ENCODE measurements at regions not wholly inside any gene's neighbourhood (a gene's known extent, or its start where the extent isn't known, plus 50 kb on each side); places are given as distances from the start of the nearest gene placed in this dataset.

DNA sequence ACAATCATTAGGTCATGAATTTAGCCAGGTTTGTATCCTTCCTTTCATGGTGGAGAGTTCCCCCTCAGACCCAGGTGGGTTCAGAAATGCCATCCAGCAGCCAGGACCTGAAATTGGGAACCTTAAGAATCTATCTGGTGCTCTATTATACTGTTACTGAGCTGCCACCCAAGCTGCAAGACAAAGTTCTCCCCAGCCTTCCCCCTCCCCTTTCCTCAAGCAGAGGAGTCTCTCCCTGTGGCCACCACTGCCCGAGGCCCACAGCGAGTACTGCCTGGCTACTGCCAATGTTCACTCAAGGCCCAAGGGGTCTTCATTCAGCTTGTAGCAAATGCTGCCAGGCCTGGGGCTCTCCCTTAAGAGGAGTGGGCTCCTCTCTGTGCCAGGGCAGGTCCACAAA is 133.8 kb downstream of the TMEM38B start:
- no peak for DNase-seq

DNA sequence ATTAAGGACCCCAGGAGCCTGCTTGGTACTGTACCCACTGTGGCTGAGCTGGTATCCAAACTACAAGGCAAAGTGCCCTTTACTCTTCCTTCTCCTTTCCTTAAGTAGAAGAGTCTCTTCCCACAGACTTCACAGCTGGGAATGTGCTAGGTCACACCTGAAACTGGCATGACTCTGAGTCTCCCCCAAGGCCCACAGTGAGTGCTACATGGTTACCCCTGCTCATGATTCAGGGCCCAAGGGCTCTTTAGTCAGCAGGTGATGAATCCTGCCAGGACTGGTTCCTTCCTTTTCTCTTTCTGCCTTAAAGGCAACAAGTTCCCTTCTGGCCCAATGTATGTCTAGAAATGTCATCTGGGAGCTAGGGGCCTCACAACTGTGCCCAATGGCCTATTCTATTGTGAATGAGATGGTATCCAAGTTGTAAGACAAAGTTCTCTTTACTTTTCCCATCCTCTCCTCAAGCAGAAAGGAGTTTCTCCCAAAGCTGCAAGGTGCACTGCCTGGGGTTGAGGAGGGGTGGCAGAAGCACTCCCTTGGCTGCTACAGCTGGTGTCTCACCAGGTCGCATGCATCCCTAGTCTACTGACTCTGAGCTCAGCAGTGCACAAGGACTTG is 134.4 kb downstream of the TMEM38B start:
- DNase-seq, result no peak

DNA sequence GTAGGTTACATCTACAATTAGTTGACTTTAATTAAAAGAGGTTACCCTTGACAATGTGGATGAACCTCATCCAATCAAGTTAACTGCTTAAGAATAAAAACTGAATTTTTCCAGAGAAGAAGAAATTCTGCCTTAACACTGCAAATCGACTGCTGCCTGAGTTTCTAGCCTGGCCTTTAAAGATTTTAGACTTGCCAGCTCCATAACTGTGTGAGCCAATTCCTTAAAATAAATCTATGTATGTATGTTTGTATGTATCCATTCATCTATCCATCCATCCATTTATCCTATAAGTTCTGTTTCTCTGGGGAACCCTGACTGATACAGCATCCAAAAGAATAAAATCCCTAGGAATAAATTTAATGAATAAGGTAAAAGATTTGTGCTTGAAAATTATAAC is 136.1 kb downstream of the TMEM38B start:
- DNase-seq, result no peak

- DNase-seq, result no peak
Observed at GRCh38 chr9:105832096-105832710, 137.9 kb downstream of the TMEM38B start.

DNA sequence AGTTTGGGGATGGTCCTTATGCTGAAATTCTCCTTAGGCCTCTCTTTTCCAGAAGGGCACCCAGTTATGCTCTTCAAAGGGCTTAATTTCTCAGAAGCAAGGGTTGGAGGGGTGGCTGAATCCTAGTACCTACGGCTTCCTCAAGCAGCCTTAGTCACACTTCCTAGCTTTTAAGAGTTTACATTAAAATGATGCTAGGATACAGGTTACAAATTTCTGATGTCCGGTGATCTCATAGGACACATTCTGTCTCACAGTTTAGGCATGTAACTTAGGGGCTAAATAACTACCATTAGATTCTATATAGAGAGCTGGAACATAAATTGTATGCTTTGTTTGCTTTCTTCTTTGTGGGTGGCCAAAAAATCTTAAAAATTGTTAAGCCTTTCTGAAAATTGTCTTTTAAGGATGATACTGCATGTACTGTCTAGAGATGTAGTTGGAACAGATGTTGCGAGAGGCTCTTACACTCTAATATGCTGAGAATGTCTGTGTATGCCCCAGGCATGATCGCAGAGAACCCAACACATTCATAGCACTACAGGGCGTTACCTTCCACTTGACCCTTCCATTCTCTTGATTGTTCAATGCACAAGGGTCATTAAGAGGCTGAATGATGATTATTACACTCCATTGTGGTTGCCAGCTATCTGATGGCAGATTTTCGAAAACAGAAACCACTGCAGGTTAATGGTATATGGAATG is 139.1 kb downstream of the TMEM38B start:
- DNase-seq, result no peak

DNA sequence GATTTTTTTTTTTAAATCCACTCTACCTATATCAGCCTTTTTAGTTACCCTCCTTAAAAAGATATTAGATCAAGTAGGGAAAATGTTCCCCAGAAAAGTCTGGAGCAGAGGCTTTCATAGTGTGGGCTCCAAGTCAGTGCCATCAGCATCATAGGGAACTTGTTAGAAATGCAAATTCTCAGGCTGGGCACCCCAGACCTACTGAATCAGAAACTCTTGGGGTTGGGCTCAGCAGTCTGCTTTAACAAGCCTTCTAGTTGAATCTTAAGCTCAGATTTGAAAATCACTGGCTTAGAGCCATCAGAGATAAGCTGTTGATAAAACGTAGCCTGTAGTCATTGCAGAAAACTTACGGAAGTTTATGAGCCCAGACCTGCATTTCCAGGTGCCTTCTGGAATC is 140.1 kb downstream of the TMEM38B start:
- DNase-seq, result no peak

GRCh38 chr9:105835721-105836120 is 141.4 kb downstream of the TMEM38B start:
- peak; percentile 58 for DNase-seq

GRCh38 chr9:105836936-105837660 is 142.8 kb downstream of the TMEM38B start:
- no peak for DNase-seq

DNA sequence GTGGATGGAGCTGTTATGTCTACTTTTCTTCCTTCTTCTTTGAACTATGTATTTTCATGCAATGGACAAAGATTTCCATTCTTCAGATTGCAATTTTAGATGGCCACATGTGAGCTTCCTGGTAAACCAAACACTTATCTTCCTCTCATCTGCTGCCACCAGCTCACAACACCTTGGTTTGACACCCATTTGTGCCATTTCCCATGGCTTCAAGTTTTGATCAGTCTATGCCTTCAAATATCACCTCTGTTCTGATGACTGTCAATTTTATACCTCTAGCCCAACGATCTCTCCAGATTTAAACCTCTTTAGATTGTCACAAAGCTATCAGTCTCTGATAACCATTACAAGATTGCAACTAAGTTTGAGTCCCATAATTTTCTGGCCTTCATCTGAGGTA is 147.2 kb downstream of the TMEM38B start:
- no peak for DNase-seq

DNA sequence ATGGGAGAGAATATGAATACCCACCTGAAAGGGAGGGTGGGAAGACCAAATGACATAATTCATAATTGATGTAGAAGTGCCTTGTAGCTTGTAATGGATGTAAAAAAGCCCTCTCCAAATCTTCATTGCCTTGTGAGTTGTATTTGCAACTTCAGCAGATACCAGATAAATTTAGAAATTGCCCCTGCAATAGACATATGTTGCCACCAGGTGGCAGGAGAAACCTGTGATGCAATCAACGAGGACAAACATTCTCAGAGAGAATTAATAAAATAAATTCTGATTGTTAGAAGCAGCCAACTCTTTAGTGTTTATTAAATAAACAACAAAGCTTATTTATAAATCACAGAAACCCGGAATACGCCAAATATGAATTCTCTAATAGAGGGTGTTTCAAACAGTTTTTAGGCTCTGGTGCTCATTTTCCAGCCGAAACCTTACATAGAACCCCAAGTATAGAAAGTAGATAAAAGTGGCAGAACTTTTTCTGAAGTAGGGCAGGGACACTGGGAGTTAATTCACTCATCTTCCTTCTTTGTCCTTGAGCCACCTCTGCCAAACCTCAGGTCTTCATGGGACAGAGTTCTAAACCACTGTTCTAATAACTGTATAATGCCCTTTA is 147.8 kb downstream of the TMEM38B start:
- peak; percentile 10 for DNase-seq

DNA sequence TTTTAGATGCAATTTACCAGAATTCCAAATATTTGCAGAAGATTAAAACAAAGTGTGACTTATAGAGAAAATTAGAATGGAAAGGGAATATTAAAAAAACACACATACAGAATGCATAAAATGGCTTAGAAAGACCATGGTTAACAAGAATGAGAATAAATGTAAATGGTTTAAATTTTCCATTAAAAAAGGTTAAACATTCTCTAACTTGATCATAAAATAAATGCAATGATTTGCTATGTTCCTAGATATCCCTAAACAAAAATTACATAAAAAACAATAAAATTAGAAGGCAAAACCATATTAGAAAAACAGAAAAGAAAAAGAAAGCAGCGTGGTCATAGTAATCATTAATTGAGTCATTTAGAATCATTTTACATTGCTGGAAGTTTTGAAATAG is 152.5 kb downstream of the TMEM38B start:
- DNase-seq, result no peak

DNA sequence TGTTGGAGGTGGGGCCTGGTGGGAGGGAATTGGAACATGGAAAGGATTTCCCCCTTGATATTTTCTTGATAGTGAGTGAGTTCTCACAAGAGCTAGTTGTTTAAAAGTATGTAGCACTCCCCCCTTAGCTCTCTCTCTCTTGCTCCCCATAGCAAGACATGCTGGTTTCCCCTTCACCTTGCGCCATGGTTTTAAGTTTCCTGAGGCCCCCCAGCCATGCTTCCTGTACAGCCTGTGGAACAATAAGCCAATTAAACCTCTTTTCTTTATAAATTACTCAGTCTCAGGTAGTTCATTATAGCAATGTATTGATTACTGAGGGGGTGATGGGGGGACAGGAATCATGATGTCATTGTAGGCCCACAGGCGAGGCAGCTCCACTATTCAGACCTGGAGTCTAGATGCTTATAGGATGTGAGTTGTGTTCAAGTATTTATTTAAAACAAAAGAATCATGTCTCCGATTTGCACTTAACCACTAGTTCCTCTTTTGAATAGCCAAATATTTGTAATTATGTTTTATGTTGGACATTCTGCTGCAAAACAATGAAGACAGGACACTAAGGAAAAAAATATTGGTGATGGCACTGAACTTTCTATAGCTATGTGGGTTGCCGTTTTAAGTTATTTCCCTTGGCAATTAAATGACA is 156.6 kb downstream of the TMEM38B start:
- no peak for DNase-seq

DNA sequence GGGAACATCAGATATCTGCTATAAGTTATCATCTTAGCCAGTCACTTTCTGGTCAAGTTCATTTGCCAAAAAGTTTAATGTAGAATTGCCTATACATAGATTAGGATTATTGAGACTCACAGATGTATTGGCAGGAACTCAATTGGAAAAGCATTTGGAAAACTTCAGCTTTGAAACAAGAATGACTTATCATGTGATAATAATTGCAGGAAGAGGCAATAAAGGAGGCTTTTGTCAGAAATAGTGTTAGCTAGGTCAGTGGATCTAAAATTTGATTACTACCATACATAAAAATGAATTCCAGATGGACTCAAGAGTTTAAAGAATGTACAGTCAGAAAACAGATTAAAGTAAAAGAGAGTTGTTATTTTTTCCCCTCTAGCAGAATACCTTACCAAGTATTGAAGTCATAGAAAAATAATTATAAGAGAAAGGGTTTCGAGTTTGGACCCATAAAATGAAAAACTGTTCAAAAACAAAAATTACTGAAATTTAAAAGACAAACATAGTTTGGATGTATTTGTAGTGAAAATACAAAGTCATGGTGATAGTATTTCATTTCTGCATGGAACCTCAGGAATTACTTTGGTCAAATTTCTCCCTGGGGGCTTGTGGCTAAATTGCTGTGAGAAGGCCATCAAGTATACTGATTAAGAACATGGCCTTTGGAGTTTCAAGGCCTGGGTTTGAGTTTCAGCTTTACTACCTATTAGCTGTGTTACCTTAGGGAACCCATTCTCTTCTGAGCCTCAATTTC is 159.9 kb downstream of the TMEM38B start:
- no peak for DNase-seq

DNA sequence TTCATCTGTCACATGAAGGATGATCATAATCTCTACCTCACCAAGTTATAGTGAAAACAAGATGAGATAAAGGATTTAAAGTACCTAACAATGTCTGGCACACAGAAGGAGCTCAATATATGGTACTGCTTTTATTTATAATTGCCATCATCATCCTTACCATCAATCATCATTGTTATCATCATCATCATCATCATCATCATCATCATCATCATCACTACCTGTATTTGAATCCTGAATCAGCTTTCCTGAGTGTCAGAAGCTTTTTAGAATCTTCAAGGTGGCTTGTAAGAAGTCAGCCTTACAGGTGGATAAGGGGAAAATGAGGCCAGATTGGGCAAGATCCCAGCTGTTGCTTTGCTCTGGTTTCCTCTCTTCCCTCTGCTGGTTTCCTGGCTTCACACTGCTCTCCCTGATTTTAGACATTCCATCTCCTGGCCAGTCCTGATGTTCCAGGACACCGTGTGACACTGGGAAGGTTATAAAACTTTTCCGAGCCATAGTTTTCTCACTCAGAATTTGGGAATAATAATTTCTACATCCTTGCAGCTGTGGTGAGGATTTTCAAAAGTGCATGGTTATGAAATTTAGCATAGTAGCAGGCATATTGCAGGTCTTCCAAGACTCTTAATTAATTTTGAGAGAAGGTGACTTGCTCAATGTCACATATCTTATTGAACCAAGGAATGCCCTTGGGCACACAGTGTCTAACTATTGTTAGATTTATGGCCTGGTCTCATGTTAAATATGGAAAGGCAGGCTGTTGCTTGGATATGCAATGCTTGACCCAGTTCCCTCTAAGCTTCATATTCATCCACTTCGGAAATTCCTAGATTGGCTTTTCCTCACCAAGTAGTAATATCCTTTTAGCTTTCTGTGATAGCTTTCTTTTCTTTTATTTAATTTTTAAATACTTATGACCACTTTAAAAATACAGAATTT is 160.7 kb downstream of the TMEM38B start:
- DNase-seq, result no peak

DNA sequence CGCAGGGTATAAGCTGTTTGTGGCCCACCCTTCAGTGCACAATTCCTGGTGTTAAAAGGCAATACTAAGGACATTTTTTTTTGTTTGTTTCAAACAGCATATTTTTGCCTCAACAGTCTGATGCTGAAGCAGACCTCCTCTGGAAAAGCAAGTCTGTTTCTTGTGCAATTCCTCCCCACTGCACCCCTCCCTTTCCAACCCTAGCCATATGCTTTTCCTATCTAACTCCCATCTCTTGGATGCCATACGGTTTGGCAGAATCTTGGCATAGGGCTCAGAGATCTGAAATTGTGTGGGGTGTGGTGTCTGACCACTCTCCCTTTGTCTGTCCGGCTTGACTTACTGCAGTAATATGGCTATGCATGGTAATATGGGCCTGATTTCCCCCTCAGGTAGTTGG is 161.6 kb downstream of the TMEM38B start:
- no peak for DNase-seq

- no peak for DNase-seq
Observed at GRCh38 chr9:105858006-105858690, 163.8 kb downstream of the TMEM38B start.

DNA sequence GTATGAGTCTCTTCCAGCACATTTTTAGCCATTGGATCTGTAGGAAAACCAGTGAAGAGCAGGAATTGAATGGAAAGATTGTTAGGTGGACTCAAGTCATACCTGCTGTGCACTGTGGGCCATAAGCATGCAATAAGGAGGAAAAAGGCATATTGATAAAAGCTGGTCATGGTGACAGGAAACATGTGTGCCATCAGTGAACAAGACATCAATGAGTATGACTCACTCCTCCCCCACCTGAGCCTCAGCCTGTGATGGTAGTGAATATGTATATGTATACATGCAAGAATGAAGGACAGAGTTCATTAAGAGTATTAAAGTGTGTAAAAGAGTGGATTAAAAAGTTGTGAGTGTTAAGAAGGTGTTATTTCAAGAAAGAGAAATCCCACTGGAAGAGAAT is 164.5 kb downstream of the TMEM38B start:
- no peak for DNase-seq

DNA sequence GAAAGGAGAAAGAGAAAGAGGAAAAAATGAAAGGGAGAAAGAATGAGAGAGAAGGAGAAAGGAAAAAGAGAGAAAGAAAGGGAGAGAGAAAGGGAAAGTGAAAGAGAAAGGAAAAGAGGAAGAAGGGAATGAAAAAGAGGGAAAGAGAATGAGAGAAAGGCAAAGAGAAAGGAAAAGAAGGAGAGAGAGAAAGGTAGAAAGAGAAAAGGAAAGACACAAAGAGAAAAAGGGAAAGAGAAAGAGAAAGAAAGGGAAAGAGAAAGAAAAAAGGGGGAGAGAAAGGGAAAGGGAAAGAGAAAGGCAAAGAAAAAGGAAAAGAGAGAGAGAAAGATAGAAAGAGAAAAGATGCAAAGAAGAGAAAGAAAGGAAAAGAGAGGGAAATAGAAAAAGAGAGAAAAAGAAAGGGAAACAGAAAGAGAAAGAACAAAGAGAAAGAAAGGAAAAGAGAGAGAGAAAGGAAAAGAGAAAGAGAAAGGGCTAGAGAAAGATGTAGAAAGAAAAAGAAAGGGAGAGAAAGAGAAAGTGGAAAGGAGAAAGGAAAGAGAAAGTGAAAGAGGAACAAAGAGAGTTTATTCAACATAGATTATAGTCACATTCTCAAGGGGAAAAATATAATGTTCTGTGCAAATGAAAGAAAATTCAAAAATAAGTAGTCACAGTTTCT is 165.2 kb downstream of the TMEM38B start:
- no peak for DNase-seq

DNA sequence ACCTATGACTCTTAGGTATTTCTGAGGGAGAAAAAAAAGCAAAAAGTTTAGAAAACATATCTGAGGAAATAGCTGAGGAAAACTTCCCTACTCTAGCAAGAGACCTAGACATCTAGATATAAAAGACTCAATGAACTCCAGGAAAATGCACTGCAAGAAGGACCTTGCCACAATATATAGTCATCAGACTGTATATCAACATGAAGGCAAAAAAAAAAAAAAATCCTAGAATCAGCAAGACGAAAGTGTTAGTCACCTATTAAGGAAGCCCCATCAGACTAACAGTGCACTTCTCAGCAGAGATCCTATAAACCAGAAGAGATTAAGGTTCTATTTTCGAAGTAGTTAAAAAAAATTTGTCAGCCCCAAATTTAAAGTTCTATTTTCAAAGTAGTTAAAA is 166.2 kb downstream of the TMEM38B start:
- no peak for DNase-seq

GRCh38 chr9:105861972-105862371 is 167.6 kb downstream of the TMEM38B start:
- no peak for DNase-seq

Measured in NCI-H510A treated with DMSO at 0.1 percent for 48 hours (cell line).